HCEC 1CT (cell line): ENCODE measurements at regions not wholly inside any gene's neighbourhood (a gene's known extent, or its start where the extent isn't known, plus 50 kb on each side); places are given as distances from the start of the nearest gene placed in this dataset.
"Not testable (repeated sequence)": the region's sequence is repeated elsewhere in the genome, so short reads cannot be mapped to it uniquely, and the experiment has no call there.

Experiments
- DNase-seq: peaks from one replicate; pipeline ENCODE4 v3.0.0-alpha.2; 2017

DNA sequence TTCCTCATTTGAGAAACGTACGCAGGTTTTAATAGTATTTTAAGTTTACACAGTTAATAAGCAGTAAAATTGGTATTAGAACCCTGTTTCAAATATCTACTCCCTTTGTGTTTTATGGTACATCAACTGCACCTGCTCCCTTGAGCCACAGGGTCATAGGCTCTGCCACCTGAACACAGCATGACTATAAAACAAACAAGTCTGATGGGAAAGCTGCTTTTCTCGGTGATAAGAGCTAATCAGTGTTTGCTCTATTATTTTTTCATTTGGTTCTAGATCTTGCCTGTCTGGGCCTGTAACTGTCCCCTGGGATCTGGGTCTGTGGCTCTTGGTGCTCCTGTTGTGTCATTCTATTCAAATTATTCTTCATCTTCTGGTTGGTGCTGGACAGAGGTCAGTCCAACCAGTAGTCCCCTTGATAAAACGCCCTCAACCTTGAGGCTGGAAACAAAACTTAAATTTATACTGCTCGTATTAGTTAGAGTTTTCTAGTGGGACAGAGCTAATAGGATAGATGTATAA lies 314.8 kb upstream of the LRP1B start:
- no peak for DNase-seq

DNA sequence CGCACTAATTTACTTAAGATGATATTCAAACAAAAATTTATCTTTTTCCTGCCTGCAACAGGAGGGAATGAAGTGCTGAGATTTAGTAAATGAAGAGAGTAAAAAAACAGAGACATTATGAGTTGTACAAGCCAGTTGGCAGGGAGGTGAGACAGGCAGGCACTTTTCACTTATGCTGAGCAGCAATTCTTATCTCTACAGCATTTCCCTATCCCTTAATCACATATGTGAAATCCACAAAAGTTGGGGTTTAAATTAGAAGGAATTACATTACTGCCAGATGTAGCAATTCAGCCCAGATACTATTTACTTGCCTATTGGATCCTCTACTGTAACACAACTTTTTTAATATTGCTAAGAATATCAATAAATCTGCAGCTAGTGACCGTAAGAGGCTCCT lies 314.2 kb upstream of the LRP1B start:
- no peak for DNase-seq

DNA sequence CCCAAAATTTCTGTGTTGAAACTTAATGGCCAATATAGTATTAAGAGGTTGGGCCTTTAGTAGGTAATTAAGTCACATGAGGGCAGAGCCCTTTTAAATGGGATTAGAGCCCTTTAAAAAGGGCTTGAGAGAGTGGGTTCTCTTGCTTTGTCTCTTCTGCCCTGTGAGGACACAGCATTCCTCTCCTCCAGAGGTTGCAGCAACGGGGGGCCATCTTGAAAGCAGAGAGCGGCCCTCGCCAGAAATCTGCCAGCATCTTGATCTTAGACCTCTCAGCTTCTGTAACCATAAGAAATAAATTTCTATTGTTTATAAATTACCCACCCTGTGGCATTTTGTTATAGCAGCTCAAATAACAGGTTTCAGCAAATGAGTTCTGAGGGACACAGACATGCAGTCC lies 305.0 kb upstream of the LRP1B start:
- DNase-seq: no peak

DNA sequence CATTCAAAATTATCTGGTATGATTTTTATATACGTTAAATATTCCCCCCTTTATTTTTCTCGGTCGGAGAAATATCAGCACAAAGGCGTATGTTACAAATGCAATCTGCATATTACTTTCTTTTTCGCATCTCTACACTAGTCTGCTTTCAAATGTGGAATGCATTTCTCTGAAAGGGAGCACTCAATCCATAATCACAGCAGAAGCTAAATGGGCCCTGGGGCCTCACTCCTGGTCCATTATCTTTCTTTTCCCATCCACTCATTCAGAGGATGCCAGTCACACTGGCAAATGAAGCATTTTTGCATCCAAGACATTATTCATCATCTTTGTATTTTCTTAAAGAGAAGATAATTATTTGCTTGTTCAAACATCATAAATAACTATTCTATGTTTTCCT lies 295.2 kb upstream of the LRP1B start:
- no peak for DNase-seq

DNA sequence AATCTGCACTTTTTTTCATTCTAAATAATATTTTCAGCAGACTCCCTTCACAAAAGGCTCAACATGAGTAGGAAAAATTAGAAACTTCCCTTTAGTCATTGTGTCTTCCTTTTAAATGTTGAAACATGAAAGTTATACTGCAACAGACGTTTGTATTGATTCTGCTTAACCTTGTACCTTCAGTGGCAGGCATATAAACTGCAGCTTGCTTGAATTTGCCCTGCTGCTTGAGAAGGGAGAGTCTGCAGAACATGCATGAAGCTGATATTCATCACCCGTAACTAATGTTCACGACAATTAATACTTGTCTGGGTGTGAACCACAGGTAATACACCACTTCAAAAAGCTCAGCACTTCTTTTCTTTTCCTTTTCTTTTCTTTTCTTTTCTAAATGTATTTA lies 294.7 kb upstream of the LRP1B start:
- no peak for DNase-seq

DNA sequence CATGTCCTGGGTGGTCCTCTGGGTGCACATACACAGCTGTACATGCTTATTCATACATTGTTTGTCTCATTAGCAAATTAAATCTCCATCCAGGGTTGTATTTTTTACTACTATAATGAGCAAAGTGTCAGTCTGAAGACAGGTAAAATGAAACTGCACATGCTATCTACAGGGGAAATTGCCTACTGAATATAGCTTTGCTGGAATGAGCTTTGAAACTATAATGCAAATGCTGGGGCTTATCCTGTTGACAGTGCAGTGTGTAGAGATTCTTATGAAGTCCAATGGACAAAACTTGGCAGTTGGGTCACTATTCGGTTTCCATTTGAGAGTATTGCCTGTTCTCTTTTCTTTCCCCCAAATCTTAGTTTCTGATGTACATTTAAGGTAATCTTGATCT lies 292.8 kb upstream of the LRP1B start:
- DNase-seq: no peak

DNA sequence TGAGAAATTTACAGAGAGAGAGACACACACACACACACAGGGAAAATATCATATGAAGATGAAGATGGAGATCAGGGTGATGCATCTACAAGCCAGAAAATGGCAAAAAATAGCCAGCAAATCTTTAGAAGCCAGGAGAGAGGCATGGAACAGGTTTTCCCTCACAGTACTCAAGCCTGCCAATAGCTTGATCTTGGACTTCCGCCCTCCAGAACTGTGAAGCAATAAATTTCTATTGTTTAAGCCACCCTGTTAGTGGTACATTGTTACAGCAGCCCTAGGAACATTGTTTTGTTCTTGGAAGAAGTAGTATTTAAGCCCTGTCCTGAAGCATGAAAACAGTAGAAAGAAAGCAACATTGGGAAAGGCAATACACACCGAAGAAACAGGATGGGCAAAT lies 292.0 kb upstream of the LRP1B start:
- DNase-seq: no peak

DNA sequence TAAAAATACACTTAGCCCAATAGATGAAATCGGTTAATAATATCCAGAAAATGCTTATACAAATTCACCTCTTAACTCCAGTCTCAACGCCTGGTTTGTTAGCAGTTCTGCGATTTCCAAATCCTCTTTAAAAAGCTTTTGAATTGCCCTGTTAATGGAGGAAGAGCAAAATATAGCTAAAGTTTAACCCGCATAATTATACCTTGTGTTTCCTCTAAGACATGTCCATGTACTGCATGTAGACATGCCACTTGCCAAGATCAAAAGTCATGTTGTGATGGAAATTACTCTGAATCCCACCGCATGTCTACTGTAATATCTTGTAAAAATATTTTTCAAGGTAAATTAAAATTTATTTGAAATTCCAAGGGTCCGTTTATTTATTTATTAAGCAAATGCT lies 291.2 kb upstream of the LRP1B start:
- no peak for DNase-seq

DNA sequence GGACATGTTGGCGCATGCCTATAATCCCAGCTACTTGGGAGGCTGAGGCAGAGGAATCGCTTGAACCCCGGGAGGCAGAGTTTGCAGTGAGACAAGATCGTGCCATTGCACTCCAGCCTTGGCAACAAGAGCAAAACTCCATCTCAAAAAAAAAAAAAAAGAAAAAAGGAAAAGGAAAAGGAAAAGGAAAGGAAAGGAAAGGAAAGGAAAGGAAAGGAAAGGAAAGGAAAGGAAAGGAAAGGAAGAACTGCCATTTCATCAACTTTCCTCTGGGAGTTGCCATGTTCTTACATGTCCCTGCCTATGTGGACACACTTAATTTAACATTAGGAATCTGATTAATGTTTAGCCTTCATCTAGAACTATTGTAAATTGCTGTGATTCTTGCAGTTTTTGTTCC lies 287.9 kb upstream of the LRP1B start:
- not testable (repeated sequence) for DNase-seq

DNA sequence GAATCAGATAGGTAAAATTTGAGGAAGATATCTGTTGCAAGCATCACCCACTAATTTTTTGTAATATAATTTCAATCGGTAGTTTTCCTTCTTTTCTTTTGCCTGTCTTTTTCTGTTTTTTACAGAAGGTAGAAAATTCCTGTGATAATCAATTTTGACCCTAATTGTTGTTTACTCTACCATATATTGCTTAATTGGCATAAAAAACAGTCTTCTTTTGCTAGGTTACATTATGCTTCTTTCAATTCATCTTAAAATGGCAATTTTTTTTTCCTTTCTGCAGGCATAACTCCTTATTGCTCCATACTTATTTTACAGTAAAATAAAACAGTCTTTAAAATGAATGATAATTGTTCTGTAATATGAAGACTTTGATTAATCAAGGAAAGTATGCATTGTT lies 286.2 kb upstream of the LRP1B start:
- no peak for DNase-seq

DNA sequence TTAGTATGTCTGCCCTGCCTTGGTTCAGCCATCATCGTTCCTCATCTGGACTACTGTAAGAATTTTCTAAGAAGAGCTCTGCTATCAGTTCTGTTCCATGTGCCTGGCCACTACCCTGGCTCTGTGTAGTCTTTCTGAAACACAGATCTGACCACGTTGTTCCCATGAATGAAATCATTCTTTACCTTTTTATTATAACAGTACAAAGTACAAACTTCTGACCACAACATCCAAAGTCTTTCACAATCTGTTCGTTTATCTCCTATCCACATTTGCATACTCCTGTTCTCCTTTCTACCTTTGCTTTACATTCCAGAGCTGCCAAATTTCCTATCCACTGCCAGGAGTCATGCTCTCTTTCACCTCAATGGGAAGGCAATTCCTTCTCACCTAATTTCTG lies 284.6 kb upstream of the LRP1B start:
- DNase-seq: no peak

DNA sequence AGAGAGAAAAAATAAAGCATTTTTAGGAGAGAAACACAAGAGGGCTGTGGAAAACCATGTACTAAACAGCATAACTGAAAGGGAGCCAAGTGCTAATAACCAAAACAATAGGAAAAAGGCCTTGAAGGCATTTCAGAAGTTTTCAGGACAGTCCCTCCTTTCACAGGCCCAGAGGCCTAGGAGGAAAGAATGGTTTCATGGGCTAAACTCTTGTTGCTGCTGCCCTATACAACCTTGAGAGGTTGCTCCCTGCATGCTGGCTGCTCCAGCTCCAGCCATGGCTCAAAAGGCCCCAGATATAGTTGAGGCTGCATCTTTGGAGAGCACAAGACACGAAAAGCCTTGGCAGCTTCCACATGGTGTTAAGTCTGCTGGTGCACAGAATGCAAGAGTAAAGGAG lies 267.4 kb upstream of the LRP1B start:
- DNase-seq: no peak

DNA sequence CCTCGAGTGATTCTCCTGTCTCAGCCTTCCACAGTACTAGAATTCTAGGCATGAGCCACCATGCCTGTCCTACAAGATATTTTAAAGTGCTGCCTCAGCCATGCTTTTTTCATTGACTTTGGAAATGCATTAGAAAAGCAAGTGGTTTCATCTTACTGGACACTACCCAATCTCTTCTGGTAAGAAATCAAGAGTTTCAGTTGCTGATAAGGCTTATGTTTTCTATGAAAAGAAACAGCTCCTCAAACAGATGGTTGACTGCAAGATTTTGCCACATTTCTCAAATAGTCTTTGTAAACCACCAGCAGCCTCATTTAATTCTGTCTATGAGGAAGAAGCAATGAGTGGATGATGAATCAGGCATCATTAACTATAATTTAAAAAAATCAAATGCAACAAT lies 264.5 kb upstream of the LRP1B start:
- DNase-seq: no peak

DNA sequence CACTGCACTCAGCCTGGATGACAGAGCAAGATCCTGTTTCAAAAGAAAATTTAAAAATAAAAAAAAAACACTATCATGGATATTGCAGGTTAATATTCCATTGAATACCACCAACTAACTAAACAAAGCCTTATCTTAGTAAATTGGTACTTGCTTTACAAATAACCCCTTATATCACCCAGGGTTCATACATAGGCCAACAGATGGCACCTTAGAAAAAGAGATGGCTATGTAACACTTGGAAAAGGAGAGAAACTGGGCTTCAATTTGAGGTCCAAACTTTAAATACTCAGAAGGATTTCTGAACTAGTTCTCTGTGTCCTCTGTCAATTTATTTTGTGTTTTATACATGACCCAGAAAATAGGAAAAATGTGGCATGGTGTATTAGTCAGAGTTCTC lies 249.6 kb upstream of the LRP1B start:
- DNase-seq: no peak

DNA sequence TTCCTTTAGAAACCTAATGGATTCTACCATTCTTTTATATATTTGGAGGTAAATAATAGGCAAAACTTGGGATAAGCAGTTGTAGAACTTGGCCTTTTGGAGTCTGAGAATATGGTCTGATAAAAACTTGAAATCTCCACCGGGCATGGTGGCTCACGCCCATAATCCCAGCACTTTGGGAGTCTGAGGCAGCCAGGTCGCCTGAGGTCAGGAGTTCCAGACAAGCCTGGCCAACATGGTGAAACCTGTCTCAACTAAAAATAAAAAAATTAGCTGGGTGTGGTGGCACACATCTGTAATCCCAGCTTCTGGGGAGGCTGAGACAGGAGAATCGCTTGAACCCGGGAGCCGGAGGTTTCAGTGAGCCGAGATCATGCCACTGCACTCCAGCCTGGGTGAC lies 231.3 kb upstream of the LRP1B start:
- not testable (repeated sequence) for DNase-seq

DNA sequence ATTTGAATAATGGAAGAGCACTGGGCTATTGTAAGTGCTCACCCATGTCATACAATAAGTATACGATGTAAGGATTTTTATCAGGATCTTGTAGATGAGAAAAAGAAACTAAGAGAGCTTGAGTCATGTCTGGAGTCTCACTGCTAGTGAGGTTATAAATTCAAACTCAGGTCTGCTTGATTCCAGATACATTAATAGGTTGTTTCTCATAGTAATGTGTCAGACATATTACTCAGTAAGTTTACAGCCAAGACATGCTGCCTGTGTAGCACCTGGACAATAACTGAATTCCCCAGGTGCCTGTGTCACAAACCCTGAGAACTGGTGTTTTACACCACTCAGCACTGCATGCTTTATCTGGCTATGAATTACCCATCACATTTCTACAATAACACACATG lies 216.9 kb upstream of the LRP1B start:
- peak; percentile 12 for DNase-seq

DNA sequence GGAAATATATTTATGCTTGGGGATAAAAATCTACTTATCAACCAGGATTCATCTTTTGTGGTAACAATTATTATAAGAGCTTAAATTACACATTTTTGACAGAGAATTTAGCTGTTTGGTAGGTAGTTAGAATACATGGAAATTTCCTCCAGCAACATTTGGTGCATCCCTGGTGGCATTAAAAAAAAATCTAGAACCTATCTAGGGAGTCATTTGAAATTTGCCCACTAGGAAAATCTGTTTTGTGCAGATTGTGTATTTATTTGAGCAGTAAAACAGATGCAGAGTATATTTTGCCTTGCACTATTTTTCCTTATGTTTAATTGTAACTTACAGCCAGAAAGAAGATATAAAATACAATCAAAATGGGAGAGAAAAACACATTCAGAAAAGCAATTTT lies 208.4 kb upstream of the LRP1B start:
- DNase-seq: no peak

DNA sequence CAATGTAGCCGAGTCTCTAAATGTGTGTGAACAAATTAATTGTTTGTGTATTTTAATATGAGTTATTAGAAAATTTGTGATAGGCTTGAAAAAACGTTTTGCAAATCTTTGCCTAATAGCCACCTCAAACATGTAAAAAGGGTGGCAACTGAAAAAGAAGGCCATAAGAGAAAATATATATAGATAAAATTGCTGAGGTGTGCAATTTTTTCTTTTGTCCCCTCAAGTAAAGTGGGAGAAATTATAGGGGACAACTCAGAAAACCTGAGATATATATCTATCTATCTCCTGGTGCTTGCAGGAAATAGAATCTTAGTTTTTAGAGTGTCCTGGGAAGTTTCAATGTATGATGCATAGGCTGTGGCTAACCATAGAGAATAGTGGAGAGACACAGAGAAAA lies 201.4 kb upstream of the LRP1B start:
- no peak for DNase-seq

DNA sequence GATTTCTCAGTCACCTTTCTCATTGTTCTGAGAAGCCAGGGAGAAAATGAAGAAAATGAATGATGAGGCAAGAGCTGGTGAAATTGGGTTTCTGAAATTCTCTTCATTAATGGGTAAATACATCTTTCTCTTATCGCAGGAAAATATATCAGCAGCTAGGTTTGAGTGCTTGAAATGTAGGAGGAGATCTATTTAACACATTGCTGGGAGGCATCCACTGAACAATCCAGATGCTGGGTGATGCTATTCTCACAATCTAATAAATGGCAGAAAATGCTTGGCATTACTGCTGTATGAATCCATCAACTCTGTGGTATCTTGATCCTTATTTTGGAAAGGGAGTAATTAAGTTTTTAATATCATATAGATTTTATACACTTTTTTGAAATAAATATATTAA lies 199.6 kb upstream of the LRP1B start:
- no peak for DNase-seq

DNA sequence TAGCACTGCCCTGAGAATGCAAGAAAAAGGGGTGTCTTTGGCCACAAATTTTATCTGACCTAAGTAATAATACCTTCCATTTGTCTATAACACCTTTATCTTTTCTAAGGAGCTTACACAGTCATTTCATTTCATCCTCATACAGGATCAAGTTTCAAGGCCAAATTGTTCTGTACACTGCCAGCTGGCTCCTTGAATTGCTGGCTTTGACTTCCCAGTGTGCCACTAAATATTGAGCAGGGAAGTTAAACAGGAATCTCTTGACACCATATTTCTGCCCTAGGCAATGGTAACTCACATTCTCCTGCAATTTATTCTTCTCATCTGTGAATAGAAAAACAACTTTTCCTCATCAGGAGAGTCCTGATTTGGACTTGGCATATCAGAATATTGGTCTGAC lies 195.1 kb upstream of the LRP1B start:
- DNase-seq: no peak

DNA sequence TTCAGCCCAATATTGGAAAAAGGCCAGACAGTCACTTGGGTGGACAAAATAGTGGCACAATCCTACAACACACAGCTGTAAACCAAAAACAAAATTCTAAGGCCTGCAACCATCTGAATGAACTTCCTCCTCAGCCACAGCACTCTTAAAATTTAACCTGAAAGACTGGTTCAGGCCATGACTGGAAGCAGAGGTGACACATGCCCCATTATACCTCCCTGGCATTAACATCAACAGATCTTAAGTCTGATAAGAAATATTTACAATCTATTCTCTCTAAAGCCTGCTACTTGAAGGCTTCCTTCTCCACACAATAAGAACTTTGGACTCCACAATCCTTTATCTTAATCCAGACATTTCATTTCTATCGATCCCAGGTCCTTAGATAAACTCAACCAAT lies 192.4 kb upstream of the LRP1B start:
- DNase-seq: no peak

DNA sequence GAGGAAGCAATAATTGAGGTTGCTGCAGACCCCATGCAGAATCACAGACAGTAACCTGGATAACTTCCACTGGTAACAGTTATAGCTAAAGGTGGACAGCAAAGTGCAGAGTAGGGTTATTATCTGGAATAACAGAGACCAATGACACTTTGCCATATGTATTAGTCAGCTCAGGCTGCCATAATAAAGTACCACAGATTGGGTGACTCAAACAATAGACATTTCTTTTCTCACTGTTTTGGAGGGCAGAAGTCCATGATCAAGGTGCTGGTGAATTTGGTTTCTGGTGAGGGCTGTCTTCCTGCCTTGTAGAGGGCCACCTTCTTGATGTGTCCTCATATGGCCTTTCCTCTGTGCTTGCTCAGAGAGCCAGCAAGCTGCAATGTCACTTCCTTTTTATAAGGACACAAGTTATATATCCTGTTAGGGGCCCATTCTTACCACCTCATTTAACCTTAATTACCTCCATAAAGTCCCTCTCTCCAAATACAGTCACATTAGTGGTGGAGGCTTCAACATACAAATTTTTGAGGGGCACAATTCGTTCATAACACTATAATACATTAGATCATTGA lies 191.0 kb upstream of the LRP1B start:
- DNase-seq: peak; percentile 35

DNA sequence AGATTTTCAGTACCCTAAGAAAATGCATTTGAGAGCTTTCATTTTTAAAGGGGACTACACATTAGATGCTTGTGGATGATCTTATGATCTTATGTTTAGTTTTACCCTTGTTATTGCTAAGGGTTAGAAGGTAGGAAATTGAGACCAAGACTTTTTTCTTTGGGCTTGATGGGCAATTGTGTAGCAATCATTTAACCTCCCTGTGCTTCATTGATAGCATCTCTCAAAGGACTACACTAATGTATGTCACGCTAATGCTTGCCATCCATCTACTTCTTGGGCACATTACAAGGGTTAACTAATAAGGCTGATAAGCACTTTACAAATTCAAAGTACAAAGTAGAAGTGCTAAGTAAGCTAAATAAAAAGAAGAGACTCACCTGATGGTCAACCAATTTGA lies 189.3 kb upstream of the LRP1B start:
- no peak for DNase-seq

DNA sequence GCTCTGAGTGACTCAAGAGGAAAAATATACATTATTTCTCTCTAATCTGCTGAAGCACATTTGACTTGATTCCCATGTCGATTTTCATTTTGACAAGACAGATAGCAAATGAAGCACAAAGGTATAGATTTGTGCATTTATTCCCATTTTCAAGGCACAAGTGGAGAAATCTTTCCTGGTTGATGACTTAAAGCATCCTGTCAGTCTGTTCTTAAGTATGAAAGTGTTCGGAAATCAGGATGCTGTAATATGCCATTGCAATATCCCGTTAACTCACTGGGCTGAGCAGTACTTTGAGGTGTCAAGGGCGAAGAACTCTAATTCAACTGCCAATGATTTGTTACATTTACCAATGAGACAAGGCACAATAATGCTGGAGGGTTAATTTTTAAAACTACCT lies 185.2 kb upstream of the LRP1B start:
- no peak for DNase-seq

DNA sequence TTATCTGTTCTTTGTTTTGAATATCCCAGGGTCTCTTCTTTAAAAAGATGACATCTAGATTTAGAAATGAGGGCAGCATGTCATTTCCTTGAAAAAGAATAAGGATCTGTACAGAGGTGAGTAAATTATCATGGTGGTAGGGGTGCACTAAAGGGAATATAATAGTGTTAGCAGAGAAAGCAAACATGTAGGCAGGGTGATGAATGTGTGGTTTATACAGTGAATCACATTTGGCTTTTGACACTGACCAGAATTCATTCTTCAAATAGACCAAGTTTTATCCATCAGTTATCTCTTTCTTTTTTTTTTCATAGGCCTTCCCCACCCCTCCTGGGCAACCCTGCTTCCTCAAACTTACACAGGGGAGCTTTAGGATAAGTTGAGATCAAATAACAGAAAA lies 184.5 kb upstream of the LRP1B start:
- DNase-seq: peak; percentile 60

DNA sequence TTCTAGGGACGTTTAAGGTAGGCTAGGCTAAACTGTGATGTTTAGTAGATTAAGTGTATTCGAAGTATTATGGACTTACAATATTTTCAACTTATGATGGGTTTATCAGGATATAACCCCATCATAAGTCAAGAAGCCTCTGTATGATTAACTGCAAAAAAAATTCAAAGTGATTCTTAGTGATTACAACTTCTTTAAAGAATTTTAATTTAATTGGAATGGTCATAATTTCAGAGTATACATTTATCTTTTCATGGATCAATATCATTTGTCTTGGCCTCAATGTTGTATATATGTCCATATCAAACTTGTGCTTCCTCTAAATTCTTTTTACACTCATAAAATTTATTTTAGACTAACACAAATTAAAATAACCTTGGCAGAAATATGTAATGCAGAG lies 183.3 kb upstream of the LRP1B start:
- DNase-seq: no peak
